ENCODE measurements at regions not wholly inside any gene's neighbourhood (a gene's known extent, or its start where the extent isn't known, plus 50 kb on each side); places are given as distances from the start of the nearest gene placed in this dataset.

- ChIA-PET POLR2A (no interaction called here), CTCF (no interaction called here)
- no peak for TF ChIP-seq CTCF (IDR thresholded peaks at IDR 0.05; ENCODE audit: insufficient read depth, low read length, missing control alignments)
- no peak overlapping the region for H3K4me3 ChIP-seq (ENCODE audit: low read depth, low read length)
- DNase-seq (ENCODE audit: low read depth, low spot score), result no peak
Observed at GRCh38 chr17:56648321-56648720, 54.8 kb downstream of the NOG start.

GRCh38 chr17:56648806-56649205 lies 55.3 kb downstream of the NOG start:
- no peak for DNase-seq (ENCODE audit: low read depth, low spot score)
- TF ChIP-seq CTCF (IDR thresholded peaks at IDR 0.05; ENCODE audit: insufficient read depth, low read length, missing control alignments), result no peak
- ChIA-PET POLR2A (no interaction called here), CTCF (no interaction called here)
- no peak overlapping the region for H3K4me3 ChIP-seq (ENCODE audit: low read depth, low read length)

GRCh38 chr17:56652628-56653027 lies 59.1 kb downstream of the NOG start:
- ChIA-PET POLR2A (no interaction called here), CTCF (interaction anchor here (1.8 to 1.9 kb wide), 2 partner anchors 8 to 15 kb away, joined by 6 to 7 read pairs; no protein-coding TSS in a partner anchor)
- DNase-seq (ENCODE audit: low read depth, low spot score), result no peak
- H3K4me3 ChIP-seq (ENCODE audit: low read depth, low read length), result no peak overlapping the region
- TF ChIP-seq CTCF (IDR thresholded peaks at IDR 0.05; ENCODE audit: insufficient read depth, low read length, missing control alignments), result no peak

GRCh38 chr17:56653877-56654276 lies 60.4 kb downstream of the NOG start:
- ChIA-PET POLR2A (no interaction called here), CTCF (interaction anchor here (0.8 to 1.9 kb wide), 5 partner anchors 9 to 133 kb away, joined by 3 to 7 read pairs (median 3); partner anchors contain the start of gene NOG)
- TF ChIP-seq CTCF (IDR thresholded peaks at IDR 0.05; ENCODE audit: insufficient read depth, low read length, missing control alignments), result peak; percentile 58
- H3K4me3 ChIP-seq (ENCODE audit: low read depth, low read length), result no peak overlapping the region
- DNase-seq (ENCODE audit: low read depth, low spot score), result no peak

GRCh38 chr17:56656701-56657327 lies 63.3 kb downstream of the NOG start:
- no peak for TF ChIP-seq CTCF (IDR thresholded peaks at IDR 0.05; ENCODE audit: insufficient read depth, low read length, missing control alignments)
- ChIA-PET POLR2A (no interaction called here), CTCF (interaction anchor here (0.8 kb wide), 1 partner anchor 59 kb away, joined by 3 read pairs; no protein-coding TSS in a partner anchor)
- no peak overlapping the region for H3K4me3 ChIP-seq (ENCODE audit: low read depth, low read length)
- no peak for DNase-seq (ENCODE audit: low read depth, low spot score)

- CTCF ChIA-PET, result no interaction called here
- no peak for TF ChIP-seq CTCF (IDR thresholded peaks at IDR 0.05; ENCODE audit: insufficient read depth, low read length, missing control alignments)
- no peak overlapping the region for H3K4me3 ChIP-seq (ENCODE audit: low read depth, low read length)
- no peak for DNase-seq (ENCODE audit: low read depth, low spot score)
- POLR2A ChIA-PET, result no interaction called here
Observed at GRCh38 chr17:56658648-56659047, 65.1 kb downstream of the NOG start.
